PC-9 (cell line): ENCODE measurements at regions not wholly inside any gene's neighbourhood (a gene's known extent, or its start where the extent isn't known, plus 50 kb on each side); places are given as distances from the start of the nearest gene placed in this dataset.

Experiments
- BruUV-seq: library from RNA; stranded (reverse); fragments of 400-500 nt; replicated peaks from 2 replicates; lab custom pipeline; 2021; lab: Mats Ljungman, UMichigan
- CTCF ChIA-PET: fragments of 300-600 bp; sonication (Branson Sonifier 250); formaldehyde crosslinking; loops from one replicate; lab custom pipeline; 2022; ENCODE audit warnings: antibody characterized with exemption; lab: Charles Lee
- POLR2A ChIA-PET: fragments of 300-600 bp; sonication (Branson Sonifier 250); formaldehyde crosslinking; loops from one replicate; lab custom pipeline; 2022; ENCODE audit warnings: antibody characterized with exemption; ENCODE audit not compliant: unreplicated experiment; lab: Charles Lee
- DNase-seq, 2 experiments: peaks; one replicate each; pipeline versions ENCODE4 v3.0.0 to v3.0.0-alpha.2; 2015 to 2022; ENCODE audit warnings: mixed read lengths in 1 of 2
- H2AFZ ChIP-seq: fragments of 200-600 bp; sonication (generic); 2 replicates; pipeline ENCODE4 v1.8.1; 2017; ENCODE audit warnings: antibody characterized with exemption
- H3F3A ChIP-seq: fragments of 200-600 bp; sonication (generic); 2 replicates; pipeline ENCODE4 v1.8.1; 2017; ENCODE audit warnings: antibody characterized with exemption, mild to moderate bottlenecking, low read depth; ENCODE audit not compliant: insufficient read depth
- H3K27ac ChIP-seq: fragments of 200-600 bp; sonication (generic); 2 replicates; pipeline ENCODE4 v1.6.1; 2016; ENCODE audit warnings: mixed run types
- H3K27me3 ChIP-seq: fragments of 200-600 bp; sonication (generic); 2 replicates; pipeline ENCODE4 v1.6.1; 2016; ENCODE audit warnings: low read depth, mixed run types; ENCODE audit not compliant: insufficient read depth
- H3K36me3 ChIP-seq: fragments of 200-600 bp; sonication (generic); 2 replicates; pipeline ENCODE4 v1.6.1; 2016; ENCODE audit warnings: low read depth, mixed run types
- H3K4me1 ChIP-seq: fragments of 200-600 bp; sonication (generic); replicated peaks from 2 replicates; pipeline ENCODE4 v1.6.1; 2016; ENCODE audit warnings: mixed run types; ENCODE audit not compliant: insufficient read depth
- H3K4me2 ChIP-seq: fragments of 200-600 bp; sonication (generic); 2 replicates; pipeline ENCODE4 v1.6.1; 2017; ENCODE audit warnings: mixed run types
- H3K4me3 ChIP-seq: fragments of 200-600 bp; sonication (generic); 2 replicates; pipeline ENCODE4 v1.6.1; 2016; ENCODE audit warnings: mixed run types
- H3K79me2 ChIP-seq: fragments of 200-600 bp; sonication (generic); 2 replicates; pipeline ENCODE4 v1.6.1; 2017; ENCODE audit warnings: low read depth, mixed run types
- H3K9me2 ChIP-seq: fragments of 200-600 bp; sonication (generic); 2 replicates; pipeline ENCODE4 v1.8.1; 2017; ENCODE audit warnings: mild to moderate bottlenecking; ENCODE audit not compliant: insufficient read depth
- H3K9me3 ChIP-seq: fragments of 200-600 bp; sonication (generic); 2 replicates; pipeline ENCODE4 v1.8.1; 2016; ENCODE audit warnings: low read depth; ENCODE audit not compliant: insufficient read depth
- H4K20me1 ChIP-seq: fragments of 200-600 bp; sonication (generic); 2 replicates; pipeline ENCODE4 v1.8.1; 2017; ENCODE audit not compliant: insufficient read depth
- CTCF ChIP-seq: fragments of 200-600 bp; sonication (generic); conservative IDR thresholded peaks from 2 replicates; pipeline ENCODE4 v1.6.1; 2017; ENCODE audit warnings: mixed run types, antibody characterized with exemption, mild to moderate bottlenecking, moderate library complexity
- EZH2 ChIP-seq: fragments of 200-600 bp; sonication (generic); IDR thresholded peaks from 2 replicates; pipeline ENCODE4 v1.8.0; 2017; ENCODE audit warnings: antibody characterized with exemption, low read depth
- intact Hi-C: fragments of 100-400 bp; cut with micrococcal nuclease; formaldehyde crosslinking; loops from one replicate; pipeline ENCODE4 v1.10.0; 2022; ENCODE audit not compliant: unreplicated experiment

- TF ChIP-seq EZH2 (no peak), CTCF (no peak)
- no peaks in the 10 kb centered on the region for H3K36me3 ChIP-seq
- no peaks in the 10 kb centered on the region for H3K9me2 ChIP-seq
- H4K20me1 ChIP-seq = no peaks in the 10 kb centered on the region
- H3K4me3 ChIP-seq = no peak overlapping the region
- ChIA-PET CTCF (no interaction called here), POLR2A (no interaction called here)
- H3K4me1 ChIP-seq = no peaks in the 10 kb centered on the region
- H3K27me3 ChIP-seq = no peaks in the 10 kb centered on the region
- H3K27ac ChIP-seq = no peak overlapping the region
- no peak overlapping the region for H2AFZ ChIP-seq
- no TSS peak for BruUV-seq
- intact Hi-C loops = no loop called here
- H3K79me2 ChIP-seq = no peaks in the 10 kb centered on the region
- no peak overlapping the region for H3K4me2 ChIP-seq
- DNase-seq = no peak
- no peaks in the 10 kb centered on the region for H3F3A ChIP-seq
- H3K9me3 ChIP-seq = no peaks in the 10 kb centered on the region
Measured at GRCh38 chr4:178480881-178481280, 1038.6 kb upstream of the AGA start.

DNA sequence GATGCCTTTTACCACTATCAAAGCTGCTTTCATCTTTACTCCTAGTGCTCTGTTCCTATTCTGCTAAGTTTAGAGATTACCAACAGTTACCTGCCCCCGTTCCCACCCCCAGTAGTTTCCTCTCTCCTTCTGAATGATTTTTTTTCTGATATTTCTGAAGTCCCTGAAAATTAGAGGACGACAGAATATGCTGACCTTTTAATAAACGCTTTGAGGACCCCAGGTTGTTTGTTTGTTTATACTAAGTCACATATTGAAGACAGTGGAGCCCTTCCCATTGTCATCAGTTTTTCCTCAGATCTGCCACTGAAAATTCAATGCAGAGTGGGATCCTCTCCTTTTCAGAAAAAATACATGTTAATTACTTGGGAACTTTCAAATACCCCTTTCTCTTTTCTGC lies 1039.3 kb upstream of the AGA start:
- intact Hi-C loops = no loop called here
- Histone ChIP-seq H3K4me1 (no peaks in the 10 kb centered on the region), H3K4me3 (no peak overlapping the region), H3K27ac (no peak overlapping the region), H3F3A (no peaks in the 10 kb centered on the region), H3K79me2 (no peaks in the 10 kb centered on the region), H3K9me2 (no peaks in the 10 kb centered on the region), H2AFZ (no peak overlapping the region), H3K4me2 (no peak overlapping the region), H4K20me1 (no peaks in the 10 kb centered on the region), H3K36me3 (no peaks in the 10 kb centered on the region), H3K27me3 (no peaks in the 10 kb centered on the region), H3K9me3 (no peaks in the 10 kb centered on the region)
- no TSS peak for BruUV-seq
- ChIA-PET POLR2A (no interaction called here), CTCF (no interaction called here)
- TF ChIP-seq CTCF (no peak), EZH2 (no peak)
- no peak for DNase-seq

GRCh38 chr4:178523038-178523437 lies 1080.8 kb upstream of the AGA start:
- no peaks in the 10 kb centered on the region for H3K79me2 ChIP-seq
- no peak overlapping the region for H2AFZ ChIP-seq
- H3K4me2 ChIP-seq = no peak overlapping the region
- no TSS peak for BruUV-seq
- no peaks in the 10 kb centered on the region for H4K20me1 ChIP-seq
- no peaks in the 10 kb centered on the region for H3K4me1 ChIP-seq
- no peaks in the 10 kb centered on the region for H3K27me3 ChIP-seq
- CTCF ChIA-PET = no interaction called here
- intact Hi-C loops = no loop called here
- H3K9me3 ChIP-seq = no peaks in the 10 kb centered on the region
- no peaks in the 10 kb centered on the region for H3K9me2 ChIP-seq
- H3K4me3 ChIP-seq = no peak overlapping the region
- no peak overlapping the region for H3K27ac ChIP-seq
- POLR2A ChIA-PET = no interaction called here
- no peaks in the 10 kb centered on the region for H3K36me3 ChIP-seq
- no peaks in the 10 kb centered on the region for H3F3A ChIP-seq
- no peak for DNase-seq
- TF ChIP-seq EZH2 (no peak), CTCF (no peak)
